NCI-H1694 (cell line): ENCODE measurements at regions not wholly inside any gene's neighbourhood (a gene's known extent, or its start where the extent isn't known, plus 50 kb on each side); places are given as distances from the start of the nearest gene placed in this dataset.
A peak's percentile ranks its signal among the peaks of the same experiment; 100 is the strongest.

ENCODE experiments used
- DNase-seq: peaks from one replicate; lab custom pipeline; 2025; lab: John Stamatoyannopoulos, UW

DNA sequence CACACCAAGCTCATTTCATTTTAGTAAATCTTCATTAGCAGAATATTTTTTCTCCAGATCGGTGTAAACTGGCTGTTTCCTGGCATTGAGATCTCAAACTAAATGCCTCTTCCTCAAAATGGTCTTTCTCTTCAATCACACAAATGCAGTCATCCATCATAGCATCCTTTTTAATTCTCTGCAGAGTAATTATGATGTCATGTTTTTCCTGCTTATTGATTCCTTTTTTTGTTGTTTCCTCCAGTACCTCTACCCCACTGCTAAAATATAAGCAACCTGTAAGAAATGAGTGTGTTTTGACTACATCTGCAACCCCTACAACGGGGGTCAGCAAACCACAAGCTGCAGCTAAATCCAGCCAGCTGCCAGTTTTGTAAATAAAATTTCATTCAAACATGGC lies 65.6 kb upstream of the TOM1L1 start:
- DNase-seq, result no peak

DNA sequence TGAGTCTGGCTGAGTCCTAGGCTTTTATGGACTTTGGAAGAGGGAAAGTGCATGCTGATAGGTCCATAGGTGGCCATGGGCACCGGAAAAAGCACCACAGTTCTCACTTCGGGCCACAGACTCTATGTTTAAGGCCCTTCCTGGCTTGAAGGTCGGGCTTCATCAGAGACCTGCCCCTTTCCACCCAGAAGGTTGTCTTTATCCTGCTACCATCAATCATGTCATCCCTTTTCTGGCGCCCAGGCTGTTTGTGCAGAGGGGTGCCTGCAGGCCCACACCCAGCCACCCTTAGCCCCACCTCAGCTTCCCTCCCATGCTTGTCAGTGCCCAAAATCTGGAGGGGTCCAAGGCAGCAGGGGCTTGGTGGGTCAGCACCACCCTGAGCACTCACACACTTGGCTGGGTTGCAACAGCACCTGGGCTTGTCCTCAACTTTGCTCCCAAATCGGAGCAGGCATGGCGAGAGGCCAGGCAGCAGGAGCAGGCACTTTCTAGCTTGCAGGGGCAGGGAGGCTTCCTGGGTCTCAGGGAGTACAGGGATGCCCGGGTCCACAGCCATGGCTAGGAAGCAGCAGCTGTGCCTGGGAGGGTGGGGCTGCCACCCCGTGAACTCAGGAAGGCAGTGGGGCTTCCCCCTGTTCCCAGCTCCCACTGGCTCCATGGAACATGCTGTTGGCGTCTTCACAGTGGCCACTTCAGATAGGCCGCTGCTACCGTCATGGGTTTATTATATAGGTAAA lies 63.8 kb upstream of the TOM1L1 start:
- DNase-seq, result no peak

DNA sequence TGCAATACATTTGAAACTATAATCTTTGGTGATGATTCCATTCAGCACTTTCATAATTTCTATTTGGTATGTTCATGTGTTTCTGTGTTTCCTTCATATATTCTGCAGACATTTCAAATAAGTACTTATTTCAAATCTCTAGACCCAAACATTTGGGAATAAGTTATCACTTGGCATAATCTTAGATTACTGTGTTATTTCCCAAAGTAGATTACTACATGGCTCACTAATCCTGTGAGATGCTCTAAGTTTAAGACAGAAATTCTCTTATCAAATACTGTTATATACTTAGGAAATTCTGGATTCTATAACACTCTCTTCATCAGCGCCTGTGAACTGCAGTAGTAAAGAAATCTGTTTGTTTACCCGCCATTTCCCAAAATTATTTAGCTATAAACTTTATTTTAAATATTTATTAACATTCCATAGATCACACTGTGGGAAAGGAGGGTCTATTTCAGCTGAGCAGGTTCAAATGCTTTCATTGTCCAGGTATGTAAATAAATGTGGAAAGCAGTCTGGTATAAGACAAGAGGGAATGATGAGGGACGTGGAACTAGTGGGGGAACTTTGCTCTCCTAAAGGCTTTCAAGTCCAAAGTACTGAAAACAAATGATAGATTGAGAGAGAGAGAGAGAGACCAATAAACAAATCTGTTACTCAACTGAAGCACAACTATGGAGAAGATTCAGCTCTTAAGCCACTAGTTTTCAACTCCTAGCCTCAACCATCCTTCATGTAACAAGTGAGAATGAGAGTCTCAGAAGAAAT lies 61.8 kb upstream of the TOM1L1 start:
- DNase-seq, result no peak

DNA sequence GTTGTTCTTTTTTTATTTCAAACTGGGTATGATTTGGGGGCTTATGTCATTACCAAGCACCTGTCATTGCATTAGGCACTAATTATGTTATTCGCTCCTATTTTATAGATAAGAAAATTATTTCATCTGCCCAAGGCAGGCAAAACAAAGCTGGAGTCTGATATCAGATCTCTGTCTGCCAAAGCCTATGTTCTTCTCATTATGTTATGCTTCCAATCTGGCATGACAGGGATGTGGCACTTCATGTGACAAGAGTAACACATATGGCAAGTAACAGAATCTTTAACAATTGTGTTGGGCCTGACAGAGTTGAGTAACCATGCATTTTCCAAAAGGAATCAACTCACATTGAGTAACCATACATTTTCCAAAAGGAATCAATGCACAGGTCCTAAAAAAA lies 61.2 kb upstream of the TOM1L1 start:
- peak; percentile 28 for DNase-seq

DNA sequence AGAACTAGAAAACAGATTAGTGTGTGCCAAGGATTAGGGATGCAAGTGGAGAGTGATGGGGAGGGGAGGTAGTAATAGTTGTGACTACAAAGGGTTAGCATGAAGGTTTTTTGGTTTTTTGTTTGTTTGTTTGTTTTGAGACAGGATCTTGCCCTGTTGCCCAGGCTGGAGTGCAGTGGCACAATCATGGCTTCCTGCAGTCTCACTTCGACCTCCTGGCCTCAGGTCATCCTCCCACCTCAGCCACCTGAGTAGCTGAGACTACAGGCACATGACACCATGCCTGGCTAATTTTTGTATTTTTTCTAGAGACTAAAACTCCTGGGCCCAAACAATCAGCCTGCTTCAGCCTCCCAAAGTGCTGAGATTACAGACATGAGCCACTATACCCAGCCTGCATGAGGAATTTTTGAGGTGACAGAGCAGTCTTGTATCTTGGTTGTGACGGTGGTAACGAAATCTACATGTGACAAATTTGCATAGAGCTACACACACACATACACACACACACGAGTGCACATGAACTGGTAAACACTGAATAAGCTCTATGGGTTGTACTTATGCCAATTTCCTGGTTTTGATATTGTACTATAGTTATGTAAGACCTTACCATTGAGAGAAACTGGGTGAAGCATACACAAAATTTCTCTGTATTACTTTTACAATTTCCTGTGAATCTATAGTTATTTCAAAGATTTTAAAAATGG lies 59.6 kb upstream of the TOM1L1 start:
- DNase-seq, result no peak

DNA sequence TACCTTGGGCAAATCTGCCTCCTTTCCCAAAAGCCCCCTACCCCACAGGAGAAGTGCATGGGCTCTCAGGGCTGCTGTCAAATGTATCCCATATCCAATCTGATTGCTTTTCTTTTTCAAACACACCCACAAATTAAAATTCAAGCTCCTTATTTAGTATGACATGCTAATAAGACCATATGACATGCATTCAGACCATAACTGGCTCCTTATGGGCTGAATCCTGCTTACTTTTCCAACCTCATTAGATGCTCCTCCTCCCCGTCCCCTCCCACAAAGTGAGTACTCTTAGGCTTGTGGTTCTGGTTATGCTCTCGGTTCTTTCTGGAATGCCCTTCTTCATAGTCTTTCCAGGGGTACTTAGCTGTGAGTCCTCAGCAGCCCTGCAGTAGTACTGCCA lies 59.0 kb upstream of the TOM1L1 start:
- DNase-seq, result no peak

DNA sequence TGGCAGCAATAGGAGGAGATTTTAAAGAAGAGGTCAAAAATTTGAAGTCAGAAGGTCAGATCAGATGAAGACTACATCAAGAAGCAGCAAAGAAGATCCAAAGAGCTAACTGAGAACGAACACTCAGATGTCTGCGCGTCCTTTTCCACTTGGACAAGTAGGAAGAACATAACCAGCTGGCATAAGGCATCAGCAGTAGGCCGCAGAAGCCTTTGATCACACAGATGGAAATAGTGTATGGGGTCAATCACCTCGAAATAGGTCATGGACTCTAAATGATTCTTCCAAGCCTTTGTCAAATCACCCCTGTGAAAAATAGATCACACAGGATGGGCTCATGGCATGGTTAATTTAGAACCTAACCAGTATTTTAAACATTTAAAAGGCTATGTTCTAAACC lies 56.4 kb upstream of the TOM1L1 start:
- DNase-seq, result no peak

DNA sequence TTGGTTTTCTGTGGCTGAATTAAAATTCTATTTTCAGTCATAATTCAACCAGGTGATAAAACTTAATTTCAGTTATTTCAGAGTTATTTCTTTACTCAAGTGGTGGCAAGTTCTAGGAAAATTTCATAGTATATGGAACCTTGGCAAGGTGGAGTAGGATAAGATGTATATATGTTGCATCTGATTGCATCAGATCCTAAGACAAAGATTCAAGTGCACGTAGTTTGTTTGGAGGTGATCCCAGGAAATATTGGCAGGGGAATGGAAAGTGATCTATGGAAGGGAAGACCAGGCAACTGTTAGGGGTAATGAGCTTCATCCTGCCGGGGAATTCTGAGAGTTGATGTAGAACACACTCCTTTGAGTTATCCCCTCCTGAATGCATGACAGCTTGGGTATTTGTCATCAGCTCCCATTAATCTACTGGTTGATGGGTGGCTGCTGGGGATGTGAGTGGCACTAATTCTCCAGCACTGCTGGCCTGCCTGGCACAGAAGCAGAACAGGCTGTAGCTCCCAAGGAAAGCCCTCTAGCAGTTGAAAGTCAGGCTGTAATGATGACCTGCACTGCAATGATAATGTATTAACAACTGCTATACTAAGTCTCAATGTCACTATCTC lies 52.2 kb upstream of the TOM1L1 start:
- DNase-seq, result no peak

DNA sequence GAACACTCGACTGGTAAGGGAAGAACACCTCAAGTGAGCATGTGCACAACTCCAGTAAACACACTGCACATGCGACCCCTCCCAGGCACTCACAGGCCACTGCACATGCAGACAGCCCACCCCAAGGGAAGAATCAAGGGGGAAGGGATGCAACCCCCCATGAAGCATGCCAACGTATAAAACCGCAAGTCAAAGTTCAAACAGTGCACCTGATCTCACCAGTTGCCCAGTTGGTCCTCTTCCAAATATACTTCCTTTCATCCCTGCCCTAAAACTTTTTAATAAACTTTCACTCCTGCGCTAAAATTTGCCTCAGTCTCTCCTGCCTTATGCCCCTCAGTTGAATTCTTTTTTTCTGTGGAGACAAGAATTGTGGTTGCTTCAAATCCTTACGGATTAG lies 51.0 kb upstream of the TOM1L1 start:
- DNase-seq, result no peak
